Kasumi-1 (cell line): ENCODE measurements at regions not wholly inside any gene's neighbourhood (a gene's known extent, or its start where the extent isn't known, plus 50 kb on each side); places are given as distances from the start of the nearest gene placed in this dataset.

ENCODE experiments used
- DNase-seq, 2 experiments: peaks; one replicate each; lab custom pipeline; 2025; lab: John Stamatoyannopoulos, UW

DNA sequence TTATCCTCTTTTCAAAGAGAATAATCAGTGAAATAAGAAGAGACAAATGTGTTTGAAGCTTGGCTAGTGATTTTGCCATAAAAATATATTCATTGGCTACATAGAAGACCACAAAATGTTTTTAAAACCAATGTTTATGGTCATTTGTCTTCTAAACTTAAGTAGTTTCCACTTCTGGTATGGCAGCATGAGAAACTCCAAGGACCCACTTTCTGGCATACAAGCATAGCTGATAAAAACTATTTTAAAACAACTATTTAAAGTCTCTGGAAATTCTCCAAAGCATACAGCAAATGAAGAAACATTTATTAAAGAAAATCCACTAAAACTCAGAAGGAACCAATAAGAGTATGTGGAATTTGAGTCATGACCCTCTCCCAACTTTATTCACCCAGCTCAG lies 89.2 kb upstream of the TOMM7 start:
- no peak for DNase-seq

DNA sequence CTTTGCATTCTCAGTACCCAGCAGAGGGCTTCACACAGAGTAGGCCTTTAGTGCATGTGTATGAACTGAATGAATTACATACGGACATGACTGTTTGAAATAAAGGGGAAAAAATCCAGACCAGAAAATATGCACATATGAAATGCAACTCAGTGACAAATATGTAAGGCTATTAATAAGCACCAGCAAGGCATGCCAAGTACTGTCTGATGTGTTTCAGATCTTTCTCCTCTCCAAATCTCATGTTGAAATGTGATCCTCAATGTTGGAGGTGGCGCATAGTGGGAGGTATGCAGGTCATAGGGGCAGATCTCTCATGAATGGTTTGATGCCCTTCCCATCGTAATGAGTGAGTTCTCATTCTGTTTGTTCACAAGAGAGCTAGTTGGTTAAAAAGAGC lies 87.3 kb upstream of the TOMM7 start:
- no peak for DNase-seq

DNA sequence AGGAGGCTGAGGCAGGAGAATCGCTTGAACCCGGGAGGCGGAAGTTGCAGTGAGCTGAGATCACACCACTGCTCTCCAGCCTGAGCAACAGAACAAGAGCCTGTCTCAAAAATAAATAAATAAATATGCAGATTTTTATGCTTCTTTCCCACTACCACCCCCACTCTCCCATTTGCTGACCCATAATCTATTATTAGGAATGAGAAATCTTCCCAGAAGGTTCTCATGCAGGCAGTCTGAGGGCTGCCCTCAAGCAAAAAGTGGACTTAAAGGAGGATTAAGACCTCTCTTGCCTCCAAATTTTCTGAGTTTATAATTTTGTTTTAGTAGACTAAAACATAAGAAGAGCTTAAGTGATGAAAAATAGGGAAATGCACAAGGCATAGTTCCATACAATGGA lies 85.2 kb upstream of the TOMM7 start:
- DNase-seq: no peak

- no peak for DNase-seq
Measured at GRCh38 chr7:22900784-22901183, 78.1 kb upstream of the TOMM7 start.

DNA sequence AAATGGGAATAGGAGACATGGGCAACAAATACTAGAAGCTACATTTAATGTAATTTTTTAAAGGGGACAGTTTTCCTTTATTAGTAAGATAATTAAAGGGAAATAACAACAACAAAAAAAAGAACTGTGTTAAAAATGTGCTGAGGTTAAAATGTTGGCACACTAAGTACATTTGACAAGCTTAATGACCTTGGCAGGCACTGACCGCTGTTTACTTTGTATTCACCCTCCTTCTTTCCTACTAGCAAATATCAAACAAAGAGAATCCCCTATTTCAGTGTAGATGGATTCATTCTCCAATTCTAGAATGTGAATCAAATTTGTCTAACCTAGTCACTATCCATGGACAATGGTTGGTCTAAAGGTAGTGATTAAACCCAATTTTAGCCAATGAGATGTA lies 77.5 kb upstream of the TOMM7 start:
- DNase-seq: no peak

- no peak for DNase-seq
Measured at GRCh38 chr7:22896917-22897316, 74.3 kb upstream of the TOMM7 start.

DNA sequence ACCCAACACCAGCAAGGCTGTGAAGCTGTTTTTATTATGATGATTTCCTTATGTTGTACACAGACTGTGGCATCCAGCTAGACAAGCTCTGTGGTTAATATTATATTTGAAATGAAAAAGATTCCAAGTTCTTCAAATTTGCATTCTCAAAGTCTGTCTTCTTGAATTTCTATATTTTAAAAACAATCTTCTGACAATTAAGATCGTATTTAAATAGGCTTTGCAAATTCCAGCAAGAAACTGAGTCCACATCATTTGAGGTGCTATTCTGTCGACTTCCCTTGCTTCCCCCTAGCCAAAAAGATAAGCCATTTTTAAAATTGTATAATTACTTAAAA lies 73.1 kb upstream of the TOMM7 start:
- no peak for DNase-seq

GRCh38 chr7:22895140-22895827 lies 72.6 kb upstream of the TOMM7 start:
- no peak for DNase-seq

- DNase-seq: no peak
Measured at GRCh38 chr7:22894546-22894945, 71.9 kb upstream of the TOMM7 start.

DNA sequence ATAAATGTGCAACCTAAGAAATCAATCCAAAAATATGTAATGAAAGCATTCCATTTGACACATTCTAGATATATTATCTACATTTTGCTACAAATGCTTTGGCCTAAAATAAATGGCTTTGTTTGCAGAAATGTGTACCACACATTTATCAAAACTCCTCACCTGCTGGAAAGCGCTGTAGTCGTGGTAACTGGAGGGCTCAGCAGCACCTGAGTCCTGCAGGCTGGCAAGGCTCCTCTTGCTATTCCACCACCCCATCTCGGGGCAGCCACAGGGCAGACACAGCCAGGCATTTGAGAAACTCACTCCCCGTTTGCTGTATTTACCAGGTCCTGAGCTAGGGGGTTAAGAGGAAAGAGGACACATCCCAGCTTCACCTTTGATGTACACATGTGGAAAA lies 68.1 kb upstream of the TOMM7 start:
- no peak for DNase-seq

DNA sequence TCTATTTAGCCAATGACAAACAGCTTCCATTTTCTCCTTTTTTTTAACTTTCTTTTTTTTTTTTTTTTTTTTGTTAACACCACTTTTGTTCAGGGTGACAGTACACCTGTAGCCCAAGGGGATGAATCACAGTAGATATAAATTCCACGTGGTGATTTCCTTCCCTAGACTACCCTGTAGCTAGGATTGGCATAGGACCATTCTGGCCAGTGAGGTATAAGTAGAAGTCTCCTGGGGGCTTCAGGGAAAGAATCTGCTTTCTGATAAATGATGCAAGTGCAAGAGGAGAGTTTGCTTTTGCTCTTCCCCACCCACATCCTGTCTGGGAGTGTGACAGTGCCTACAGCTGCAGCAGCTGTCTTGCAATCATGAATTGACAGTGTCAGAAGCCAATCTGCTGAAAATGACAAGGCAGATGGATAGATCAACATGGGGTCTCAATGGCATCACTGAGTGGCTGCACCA lies 63.2 kb upstream of the TOMM7 start:
- DNase-seq: peak; percentile 87 to 88

DNA sequence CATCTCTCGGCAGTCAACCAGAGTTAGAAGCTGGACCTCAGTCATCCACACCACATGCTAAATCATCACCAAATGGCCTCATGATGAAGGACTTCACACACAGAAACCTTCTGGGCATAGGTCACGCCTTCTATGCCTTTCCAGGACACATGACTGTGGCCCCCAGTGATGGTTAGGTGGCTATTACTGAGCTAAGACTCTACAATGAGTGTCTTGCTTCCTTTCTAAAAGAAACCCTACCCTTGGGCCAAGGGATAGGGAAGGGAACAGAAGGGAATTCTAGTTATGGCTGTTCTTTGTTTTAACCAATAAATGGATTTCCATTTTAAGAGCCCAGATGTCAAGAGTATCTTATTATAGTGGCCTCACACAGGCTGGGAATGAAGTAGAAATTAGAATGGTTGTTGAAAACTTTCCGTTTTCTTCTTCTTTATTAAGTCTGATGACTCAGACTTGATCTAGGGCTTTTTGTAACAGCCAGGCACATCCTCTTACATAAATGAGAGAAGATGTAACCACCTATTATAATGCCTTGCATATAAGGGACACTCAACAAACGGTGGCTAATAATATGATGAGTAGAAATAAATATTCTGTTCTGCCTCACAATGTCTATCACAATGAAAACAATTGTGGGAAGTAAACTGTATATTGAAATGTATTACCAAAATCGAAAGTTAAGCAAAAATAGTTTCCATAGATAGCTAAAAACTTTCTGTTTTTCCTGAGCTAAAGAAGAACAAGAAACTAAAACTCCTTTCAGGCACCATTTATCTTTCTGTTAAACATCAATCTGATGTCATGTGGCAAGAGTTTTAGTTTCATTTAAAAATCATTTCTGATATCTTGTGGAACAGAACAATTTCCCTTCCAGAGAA lies 62.5 kb upstream of the TOMM7 start:
- peak; percentile 71 to 74 for DNase-seq

- no peak for DNase-seq
Measured at GRCh38 chr7:22882106-22882505, 59.5 kb upstream of the TOMM7 start.

GRCh38 chr7:22879709-22880306 lies 57.2 kb upstream of the TOMM7 start:
- DNase-seq: peak; percentile 27 to 31

GRCh38 chr7:22879280-22879679 lies 56.6 kb upstream of the TOMM7 start:
- peak; percentile 37 to 38 for DNase-seq

GRCh38 chr7:22876986-22877729 lies 54.5 kb upstream of the TOMM7 start:
- no peak for DNase-seq

DNA sequence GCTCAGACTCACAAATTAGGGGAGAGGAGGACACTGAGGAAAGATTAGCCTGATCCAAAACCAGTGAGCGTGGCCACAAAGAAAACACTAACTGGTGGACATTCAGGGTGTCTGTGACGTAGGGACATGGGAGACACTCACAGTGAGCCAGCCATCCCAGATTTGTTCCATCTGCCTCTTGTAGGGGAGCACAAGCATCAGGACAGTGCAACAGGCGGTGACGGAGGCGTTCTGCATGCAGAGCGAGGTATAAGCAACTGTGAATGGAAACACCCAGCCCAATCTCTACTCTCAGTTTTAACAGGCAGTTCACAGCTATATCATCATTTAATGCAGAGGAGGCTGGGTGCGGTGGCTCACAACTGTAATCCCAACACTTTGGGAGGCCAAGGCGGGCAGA lies 52.8 kb upstream of the TOMM7 start:
- no peak for DNase-seq

DNA sequence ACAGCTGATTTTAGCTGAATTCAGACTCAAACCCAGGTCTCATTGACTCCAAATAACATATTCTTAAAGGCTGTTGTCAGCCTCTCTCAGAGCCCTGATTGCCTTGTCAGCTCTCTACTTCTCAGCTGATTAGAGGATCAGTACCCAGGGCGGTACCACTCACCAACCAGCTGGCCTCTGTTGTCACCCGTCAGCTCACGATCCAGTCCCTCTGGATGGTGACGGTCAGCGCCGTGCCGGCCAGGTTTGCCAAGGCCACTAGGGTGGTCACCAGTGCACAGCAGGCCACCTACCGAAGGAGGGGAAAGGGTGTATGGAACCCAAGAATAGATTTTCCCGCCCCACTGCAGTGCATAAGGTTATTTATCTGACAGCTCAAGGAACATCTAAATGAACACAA lies 52.3 kb upstream of the TOMM7 start:
- DNase-seq: no peak
